ENCODE measurements at regions not wholly inside any gene's neighbourhood (a gene's known extent, or its start where the extent isn't known, plus 50 kb on each side); places are given as distances from the start of the nearest gene placed in this dataset.

GRCh38 chr9:17052626-17053025, 82.2 kb upstream of the CNTLN start:
- DNase-seq (no peak), ATAC-seq (ENCODE audit: low read depth) (no peak)
- H3K9me3 Mint-ChIP-seq: peaks cover 2% of the 10 kb centered on the region
- no peaks in the 10 kb centered on the region for H3K4me1 Mint-ChIP-seq
- no peaks in the 10 kb centered on the region for H3K27me3 Mint-ChIP-seq
- H3K27ac Mint-ChIP-seq: no peak overlapping the region
- ChIA-PET CTCF (no interaction called here), POLR2A (no interaction called here)
- no peak for TF ChIP-seq CTCF (IDR thresholded peaks at IDR 0.05)
- no peaks in the 10 kb centered on the region for H3K36me3 Mint-ChIP-seq (ENCODE audit: low read depth)
- no peak overlapping the region for H3K4me3 Mint-ChIP-seq
- intact Hi-C loops (cut with micrococcal nuclease): no loop called here

GRCh38 chr9:17045381-17045940, 89.4 kb upstream of the CNTLN start:
- intact Hi-C loops (cut with micrococcal nuclease): no loop called here
- Mint-ChIP-seq H3K4me1 (no peaks in the 10 kb centered on the region), H3K4me3 (no peak overlapping the region), H3K27me3 (no peaks in the 10 kb centered on the region), H3K27ac (no peak overlapping the region), H3K9me3 (no peaks in the 10 kb centered on the region), H3K36me3 (ENCODE audit: low read depth) (no peaks in the 10 kb centered on the region)
- no peak for TF ChIP-seq CTCF (IDR thresholded peaks at IDR 0.05)
- no peak for DNase-seq
- ChIA-PET POLR2A (no interaction called here), CTCF (no interaction called here)
- no peak for ATAC-seq (ENCODE audit: low read depth)

- CTCF ChIA-PET: no interaction called here
- no peak for ATAC-seq (ENCODE audit: low read depth)
- no peak for TF ChIP-seq CTCF (IDR thresholded peaks at IDR 0.05)
- Mint-ChIP-seq H3K9me3 (peaks cover 7% of the 10 kb centered on the region), H3K27me3 (no peaks in the 10 kb centered on the region), H3K4me3 (no peak overlapping the region), H3K36me3 (ENCODE audit: low read depth) (no peaks in the 10 kb centered on the region), H3K27ac (no peak overlapping the region), H3K4me1 (no peaks in the 10 kb centered on the region)
- DNase-seq: no peak
- POLR2A ChIA-PET: no interaction called here
- intact Hi-C loops (cut with micrococcal nuclease): no loop called here
Observed at GRCh38 chr9:17031546-17031945, 103.3 kb upstream of the CNTLN start.

- H3K36me3 Mint-ChIP-seq (ENCODE audit: low read depth): no peaks in the 10 kb centered on the region
- no peaks in the 10 kb centered on the region for H3K27me3 Mint-ChIP-seq
- peaks cover 9% of the 10 kb centered on the region for H3K9me3 Mint-ChIP-seq
- H3K27ac Mint-ChIP-seq: no peak overlapping the region
- intact Hi-C loops (cut with micrococcal nuclease): no loop called here
- DNase-seq: no peak
- no peak overlapping the region for H3K4me3 Mint-ChIP-seq
- no peak for ATAC-seq (ENCODE audit: low read depth)
- TF ChIP-seq CTCF (IDR thresholded peaks at IDR 0.05): no peak
- H3K4me1 Mint-ChIP-seq: no peaks in the 10 kb centered on the region
- ChIA-PET POLR2A (no interaction called here), CTCF (no interaction called here)
Observed at GRCh38 chr9:17025281-17025680, 109.6 kb upstream of the CNTLN start.

- Mint-ChIP-seq H3K27ac (no peak overlapping the region), H3K4me1 (no peaks in the 10 kb centered on the region), H3K27me3 (no peaks in the 10 kb centered on the region), H3K4me3 (no peak overlapping the region), H3K9me3 (peaks cover 9% of the 10 kb centered on the region), H3K36me3 (ENCODE audit: low read depth) (no peaks in the 10 kb centered on the region)
- intact Hi-C loops (cut with micrococcal nuclease): no loop called here
- CTCF ChIA-PET: no interaction called here
- TF ChIP-seq CTCF (IDR thresholded peaks at IDR 0.05): no peak
- no peak for DNase-seq
- POLR2A ChIA-PET: no interaction called here
- no peak for ATAC-seq (ENCODE audit: low read depth)
Observed at GRCh38 chr9:17024129-17024528, 110.7 kb upstream of the CNTLN start.

Measured in activated B cell treated with CpG ODN at 0.5 μM for 24 hours (primary cell).